GM21723 (cell line): ENCODE measurements at regions not wholly inside any gene's neighbourhood (a gene's known extent, or its start where the extent isn't known, plus 50 kb on each side); places are given as distances from the start of the nearest gene placed in this dataset.

Source experiments
- ATAC-seq: cut with Tn5 transposase; IDR thresholded peaks from one replicate; pipeline ENCODE4 v1.9.1; 2021; ENCODE audit warnings: mild to moderate bottlenecking, moderate library complexity; ENCODE audit not compliant: unreplicated experiment

DNA sequence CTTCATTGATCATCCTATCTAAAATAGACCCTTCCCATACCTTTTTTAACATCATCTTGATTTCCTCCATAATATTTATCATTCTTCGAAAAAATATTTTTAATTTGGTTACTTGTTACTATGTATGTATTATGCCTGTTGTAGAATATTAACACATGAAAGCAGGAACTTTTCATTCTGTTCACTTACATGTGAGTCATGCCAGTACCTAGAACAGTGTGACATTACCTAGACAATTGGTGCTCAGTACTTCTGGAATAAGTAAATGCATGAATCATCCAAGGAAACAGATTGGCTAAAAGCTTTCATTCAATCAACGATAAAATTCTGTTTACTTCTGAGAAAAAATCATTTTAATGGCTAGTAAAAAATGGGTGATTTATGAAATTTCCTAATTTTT, 76.4 kb downstream of the CXXC4 start:
- no peak for ATAC-seq

DNA sequence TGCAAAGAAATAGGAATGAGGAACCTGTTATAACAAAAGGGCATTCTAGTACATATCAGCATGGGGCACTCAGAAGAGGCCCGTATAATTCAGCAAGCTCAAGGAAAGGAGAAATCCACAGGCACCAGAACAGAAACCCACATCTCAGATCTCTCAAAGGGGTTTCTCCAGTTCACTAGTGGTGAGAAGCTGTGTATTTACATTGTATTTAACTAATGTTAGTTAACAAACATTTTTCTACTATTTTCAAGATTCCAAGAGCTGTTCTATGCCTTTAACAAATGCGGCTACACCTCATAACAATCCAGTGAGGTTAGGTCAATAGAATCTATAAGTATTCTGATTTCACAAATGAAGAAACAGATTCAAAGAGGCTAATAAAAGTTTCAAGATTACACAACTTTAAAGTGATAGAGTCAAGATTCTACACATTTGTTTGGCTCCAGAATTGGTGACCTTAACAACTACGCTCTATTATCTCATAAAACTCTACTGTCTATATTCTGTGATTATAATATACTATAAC, 77.3 kb downstream of the CXXC4 start:
- ATAC-seq, result no peak

DNA sequence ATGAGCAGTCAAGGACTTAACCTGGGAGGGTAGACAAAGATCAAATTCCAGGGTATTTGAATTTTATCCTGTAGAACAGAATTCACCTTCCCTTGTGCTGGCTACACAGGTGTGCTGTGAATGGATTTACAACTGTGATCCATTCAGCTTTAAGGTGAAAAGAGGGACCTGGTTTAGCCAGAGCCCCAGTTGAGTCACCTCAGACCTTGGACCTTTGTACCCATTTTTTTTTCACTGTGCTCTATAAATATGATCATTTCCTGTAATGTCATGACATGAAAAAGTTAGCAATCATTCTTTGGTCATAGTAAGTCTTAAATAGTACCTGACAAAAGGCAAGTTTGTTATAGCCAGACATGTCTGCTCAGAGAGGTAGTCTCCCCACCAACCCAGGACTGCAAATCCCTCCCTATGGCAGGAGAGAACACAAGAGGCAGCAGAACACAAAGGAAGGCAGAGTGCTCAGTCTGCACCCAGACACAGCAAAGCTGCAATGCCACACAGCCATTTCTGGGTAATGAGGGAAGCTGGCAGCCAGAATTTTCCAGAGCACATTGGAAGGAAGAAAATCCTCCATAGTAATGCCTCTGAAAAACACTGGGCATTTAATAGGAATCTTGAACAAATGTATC, 77.9 kb downstream of the CXXC4 start:
- ATAC-seq, result no peak

DNA sequence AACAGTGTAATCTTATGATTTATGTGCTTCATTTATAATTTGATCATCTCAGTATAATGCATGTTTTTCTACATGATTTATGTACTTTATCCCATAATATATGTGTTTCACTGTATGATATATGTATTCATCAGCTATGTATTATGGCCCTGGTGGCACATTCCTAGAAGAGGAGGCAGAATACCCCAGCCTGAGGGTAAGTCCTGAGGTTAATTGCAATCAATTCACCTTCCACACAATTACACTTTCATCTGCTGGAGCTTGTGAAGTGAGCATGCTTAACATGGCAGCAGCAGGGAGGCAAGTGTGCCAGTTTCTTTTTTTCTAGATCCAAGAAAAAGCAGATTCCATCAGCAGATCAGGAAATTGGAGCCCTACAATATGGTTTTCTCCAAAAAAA, 81.2 kb downstream of the CXXC4 start:
- no peak for ATAC-seq

DNA sequence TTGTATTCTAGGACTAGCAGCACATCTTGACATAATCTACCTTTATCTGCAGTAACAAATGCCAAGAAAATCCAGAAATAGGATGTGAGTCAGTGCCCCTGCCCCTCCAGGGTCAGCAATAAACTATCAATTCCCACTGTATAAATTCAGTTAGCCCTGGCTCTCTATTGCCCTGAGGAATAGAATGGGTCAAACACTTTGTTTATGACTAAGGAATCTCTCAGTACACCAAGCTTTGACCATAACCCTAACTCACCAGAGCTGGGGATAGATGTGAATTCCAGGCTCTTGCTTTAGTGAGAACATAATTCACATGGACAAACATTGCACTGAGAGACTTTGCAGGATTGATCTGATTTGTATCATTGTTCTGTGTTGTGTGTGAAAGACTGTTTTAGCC, 82.3 kb downstream of the CXXC4 start:
- ATAC-seq, result no peak

DNA sequence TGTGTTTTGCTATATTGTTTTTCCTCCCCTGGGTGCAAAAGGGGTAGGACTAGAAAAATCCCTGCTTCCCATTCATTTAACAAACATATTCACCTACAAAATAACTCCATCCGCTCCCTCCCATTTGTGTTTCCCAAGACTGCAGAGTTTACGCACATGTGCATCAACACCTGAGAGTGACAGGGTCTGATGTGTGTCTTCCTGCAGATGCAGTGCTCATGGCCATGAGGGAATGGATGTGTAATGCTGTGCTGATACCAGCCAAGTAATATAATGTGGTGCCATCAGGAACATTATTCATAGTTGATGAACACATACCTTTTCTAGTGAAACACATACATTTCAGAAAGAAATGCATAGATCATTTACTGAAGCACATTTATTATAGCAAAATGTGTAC, 83.2 kb downstream of the CXXC4 start:
- ATAC-seq, result no peak

DNA sequence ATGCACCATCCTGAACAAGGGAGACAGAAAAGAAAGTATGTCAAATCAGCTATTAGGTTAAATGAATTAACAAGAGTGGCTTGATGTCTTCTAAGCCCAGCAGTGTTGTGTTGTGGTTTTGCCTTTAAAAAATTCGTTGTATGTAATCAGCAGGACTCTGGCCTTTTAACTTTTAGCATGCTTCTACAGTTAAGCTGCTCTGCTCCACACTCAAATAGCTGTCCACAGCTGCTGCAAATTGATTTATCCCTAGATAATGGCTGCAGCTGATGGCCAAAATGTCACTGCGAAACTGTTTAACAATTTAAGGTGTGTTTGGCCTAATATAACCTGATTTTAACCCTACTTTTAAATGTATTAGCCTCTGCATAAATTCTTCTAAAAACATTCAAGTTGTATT, 85.8 kb downstream of the CXXC4 start:
- no peak for ATAC-seq

DNA sequence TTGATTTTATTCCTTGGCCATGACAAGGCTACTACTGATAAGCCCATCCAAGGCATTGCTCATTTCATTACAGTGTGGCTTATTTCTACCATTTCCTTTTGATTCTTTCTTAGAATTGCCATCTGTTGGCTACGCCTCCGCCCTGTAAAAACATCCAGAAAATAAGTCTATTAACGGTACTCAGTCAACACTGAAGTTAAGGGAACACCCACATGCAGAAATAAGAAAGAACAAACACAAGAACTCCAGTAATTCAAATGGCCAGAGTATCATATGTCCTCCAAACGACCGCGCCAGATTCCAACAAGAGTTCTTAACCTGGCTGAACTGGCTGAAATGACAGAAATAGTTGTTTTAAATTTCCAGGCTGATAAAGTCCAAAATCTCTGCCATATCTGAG, 90.3 kb downstream of the CXXC4 start:
- no peak for ATAC-seq

DNA sequence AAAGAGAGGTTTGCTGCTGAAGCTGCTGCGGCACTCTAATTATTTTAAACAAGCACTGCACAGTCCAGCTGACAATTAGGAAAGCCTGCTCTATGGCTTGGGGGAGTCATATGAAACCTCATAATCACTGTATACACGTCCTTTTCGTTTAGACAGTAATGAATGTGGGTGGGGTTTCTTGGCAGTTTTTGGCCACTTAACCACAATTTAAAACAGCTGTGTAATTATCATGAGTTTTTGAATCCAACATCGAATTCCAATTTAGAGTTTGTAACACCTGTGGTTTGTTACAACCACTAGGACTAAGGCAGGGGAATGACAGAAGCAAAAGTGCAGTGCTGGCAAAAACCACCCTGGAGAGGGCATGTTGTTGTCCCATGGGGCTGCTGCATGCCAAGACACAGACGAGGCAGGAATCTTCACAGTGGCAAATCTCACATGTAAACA, 99.5 kb downstream of the CXXC4 start:
- no peak for ATAC-seq

DNA sequence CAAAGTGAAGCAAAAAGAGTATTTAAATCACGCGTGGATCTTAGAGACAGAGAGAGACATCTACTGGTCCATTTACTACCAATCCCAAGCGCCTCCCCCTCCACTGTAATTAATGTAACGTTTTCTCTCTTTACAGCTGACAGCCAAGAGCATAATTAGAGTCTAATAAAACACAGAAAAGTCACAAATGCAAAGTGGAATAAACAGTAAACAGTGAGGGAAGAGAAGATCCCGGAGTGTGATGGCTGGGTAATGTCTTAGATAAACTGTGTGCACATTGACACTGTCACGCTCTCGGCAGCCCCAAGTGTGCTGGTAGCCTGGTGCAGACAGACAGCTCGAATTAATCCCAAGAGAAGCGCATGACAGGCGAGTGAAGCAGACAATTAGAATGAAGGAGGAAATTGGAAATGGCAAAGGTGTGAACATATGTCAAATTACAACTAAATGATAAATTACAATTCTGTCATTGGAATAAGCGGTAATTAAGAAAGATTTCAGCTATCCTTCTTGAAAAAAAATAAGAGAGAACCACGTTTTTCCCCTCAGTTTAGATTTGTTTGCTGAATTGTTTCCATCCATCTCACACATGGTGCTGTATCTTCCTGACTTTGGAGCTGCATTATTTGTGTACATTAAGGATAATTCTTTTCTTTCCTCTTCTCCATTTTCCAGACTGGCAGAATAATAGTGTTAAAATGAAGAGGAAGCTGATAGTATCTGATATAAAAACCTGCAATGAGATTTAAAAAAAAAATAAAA, 100.1 kb downstream of the CXXC4 start:
- ATAC-seq, result no peak

DNA sequence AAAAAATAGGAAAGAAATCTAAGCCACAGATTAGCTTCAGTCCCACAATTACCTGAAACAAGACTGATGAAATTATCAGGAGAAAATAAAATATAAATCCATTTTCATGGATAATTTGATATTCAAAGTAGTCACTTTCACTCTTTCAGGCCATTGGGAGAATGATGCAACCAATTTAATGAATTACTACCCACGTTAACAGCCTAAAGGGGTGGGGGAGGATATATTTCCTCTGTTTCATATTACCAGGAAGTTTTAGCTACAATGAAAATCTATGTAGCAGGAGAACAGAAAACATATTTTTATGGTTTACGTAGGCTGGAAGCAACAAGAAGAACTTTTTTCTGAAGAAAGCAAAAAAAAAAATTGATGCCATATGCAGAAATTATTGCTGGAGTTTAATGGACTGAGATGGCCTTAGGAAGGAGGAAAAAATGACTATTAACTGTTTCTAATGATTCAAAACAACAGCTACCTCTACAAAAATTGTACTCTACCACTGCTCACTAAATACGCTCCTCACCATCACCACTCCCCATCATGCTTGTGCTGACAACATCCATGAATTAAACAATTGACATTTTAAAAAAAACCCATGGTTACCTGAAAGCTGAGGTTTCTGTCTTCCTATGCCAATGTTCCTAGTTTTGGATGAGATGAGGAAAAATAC, 100.9 kb downstream of the CXXC4 start:
- ATAC-seq, result no peak

DNA sequence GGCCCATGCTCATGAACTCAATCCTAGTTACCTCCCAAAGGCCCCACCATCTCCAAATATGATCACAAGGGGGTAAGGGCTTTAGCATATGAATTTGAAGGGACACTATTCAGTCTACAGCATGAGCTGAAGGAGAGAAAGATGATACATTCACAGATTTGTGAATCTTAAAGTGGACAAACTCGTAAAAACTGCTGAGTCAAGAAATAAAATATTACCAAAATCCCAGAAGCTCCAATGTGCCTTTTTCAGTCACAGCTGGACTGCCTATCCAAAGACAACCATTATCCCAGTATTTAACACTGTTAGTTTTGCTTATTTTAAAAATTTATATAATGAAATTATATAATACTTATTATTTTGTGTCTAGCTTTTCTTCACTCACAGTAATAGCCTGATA, 109.0 kb downstream of the CXXC4 start:
- ATAC-seq, result no peak

DNA sequence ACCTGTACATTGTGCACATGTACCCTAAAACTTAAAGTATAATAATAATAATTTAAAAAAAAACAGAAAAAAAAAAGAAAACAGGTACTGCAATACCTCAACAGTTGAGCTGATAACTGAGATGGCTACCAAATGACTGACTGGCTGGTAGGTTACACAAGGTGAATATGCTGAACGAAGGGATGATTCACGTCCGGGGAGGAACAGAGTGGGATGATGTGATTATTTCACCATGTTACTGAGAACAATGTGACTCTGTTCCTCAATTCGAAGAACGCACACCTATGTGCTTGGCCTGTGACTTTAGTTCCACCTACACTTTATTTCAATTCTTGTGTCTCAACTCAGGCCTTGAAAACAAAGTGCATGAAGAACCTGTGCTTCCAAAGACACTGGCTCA, 111.7 kb downstream of the CXXC4 start:
- no peak for ATAC-seq

DNA sequence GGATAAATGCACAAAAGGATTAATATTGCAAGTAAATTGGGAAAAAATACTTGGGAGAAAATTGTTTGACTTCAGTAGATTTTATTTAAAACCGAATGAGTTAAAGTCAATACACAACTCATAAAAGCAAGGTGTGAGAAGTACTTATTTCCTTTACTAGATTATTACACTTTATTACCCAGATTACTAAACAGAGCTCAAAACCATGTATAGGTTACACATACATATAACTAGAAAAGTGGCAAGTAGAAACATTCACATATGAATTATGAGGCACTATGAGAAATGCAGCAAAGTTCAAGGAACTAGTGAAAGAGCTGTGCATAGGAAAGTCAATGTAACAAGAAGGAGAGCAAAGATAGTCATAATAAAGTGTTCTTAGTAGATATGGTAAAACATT, 113.0 kb downstream of the CXXC4 start:
- no peak for ATAC-seq

DNA sequence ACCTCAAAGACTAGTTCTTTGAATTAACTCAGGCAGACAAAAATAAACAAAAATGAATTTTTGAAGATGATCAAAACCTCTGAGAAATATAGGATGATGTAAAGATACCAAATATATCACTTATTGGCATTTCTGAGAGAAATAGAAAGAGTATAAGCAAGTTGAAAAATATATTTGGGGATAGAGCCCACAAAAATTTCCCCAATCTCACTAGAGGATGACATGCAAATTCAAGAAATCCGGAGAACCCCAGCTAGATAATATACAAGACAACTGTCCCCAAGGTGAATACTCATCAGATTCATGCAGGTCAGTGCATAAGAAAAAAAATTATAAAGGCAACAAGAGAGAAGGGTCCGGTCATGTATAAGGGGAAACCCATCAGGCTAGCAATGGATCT, 129.1 kb downstream of the CXXC4 start:
- no peak for ATAC-seq

DNA sequence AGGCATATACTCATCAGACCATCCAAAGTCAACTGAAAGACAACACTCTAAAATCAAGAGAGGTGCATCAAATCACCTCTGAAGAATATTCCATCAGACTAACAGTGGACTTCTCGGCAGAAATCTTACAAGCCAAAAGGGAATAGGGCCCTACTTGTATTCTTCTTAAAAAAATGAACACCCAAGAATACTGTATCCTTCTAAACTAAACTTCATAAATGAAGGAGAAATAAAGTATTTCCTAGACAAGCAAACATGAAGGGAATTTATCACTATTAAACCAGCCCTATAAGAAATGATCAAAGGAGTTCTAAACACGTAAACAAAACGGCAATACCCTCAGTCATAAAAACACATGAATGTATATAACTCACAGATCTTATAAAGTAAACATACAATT, 141.2 kb downstream of the CXXC4 start:
- ATAC-seq, result no peak

DNA sequence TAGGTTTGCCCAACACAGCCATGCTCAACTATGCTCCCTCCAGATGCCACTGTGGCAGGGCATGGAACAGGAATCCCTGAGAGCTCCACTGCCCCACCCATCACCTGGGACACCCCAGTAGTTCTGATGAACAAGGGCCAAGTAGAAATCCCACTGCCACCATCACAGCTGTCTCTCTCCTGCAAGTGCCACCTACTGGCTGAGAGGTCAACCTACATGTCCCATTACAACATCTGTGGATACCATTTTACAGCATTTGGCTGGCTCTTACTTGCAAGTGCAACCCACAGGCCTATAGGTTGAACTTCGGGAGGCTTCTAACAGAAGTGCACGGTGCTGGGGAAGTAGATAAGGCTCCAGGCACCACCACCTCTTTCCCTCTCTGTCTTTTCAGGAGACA, 142.5 kb downstream of the CXXC4 start:
- ATAC-seq, result no peak

DNA sequence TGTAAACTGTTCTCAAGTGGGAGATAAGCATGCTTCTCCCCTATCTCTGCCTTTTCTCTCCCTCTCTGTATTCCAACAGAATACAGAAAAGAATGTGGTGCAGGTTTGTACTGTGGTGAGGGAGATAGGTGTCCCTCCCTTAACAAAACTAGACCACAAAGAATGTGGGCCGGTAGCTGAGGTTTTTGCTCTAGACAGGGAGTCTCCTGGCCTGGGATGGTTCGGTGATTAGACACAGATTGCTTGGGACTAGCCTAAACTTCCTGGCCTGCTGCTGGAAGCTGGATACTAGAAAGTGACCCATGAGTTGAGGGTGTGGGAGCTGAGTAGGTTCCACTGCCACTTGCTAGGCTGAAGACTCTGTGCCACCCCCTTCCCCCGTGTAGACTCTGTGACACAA, 143.0 kb downstream of the CXXC4 start:
- ATAC-seq, result no peak

DNA sequence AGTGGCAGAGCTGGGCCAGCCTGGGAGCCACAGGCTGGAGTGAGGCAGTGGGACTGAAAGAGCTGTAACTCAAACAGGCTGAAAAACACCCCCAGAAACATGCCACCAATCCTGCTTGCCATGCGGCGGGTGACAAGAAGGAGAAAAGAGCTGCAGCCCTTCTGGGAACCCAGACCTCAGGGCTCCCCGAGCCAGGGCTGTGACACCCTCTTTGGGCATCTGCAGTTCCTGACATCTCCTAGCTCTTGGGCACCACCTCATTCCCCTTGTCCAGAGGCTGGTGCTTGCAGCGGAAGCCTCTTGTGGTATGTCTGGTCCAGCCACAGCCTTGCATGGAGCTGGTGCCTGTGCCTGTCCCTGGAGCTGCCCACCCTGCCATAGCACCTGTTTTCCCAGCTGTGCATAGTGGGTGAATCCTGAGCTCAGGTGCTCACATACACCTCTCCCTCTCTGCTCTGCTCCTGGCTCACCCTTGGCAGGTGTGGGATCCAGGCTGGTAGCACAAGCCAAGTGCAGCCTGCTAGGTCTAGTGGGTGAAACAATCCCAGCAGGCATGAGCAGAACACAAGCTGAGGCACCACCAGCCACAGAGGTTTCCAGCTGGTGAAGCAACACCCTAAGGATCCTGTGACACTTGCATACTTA, 149.0 kb downstream of the CXXC4 start:
- no peak for ATAC-seq

DNA sequence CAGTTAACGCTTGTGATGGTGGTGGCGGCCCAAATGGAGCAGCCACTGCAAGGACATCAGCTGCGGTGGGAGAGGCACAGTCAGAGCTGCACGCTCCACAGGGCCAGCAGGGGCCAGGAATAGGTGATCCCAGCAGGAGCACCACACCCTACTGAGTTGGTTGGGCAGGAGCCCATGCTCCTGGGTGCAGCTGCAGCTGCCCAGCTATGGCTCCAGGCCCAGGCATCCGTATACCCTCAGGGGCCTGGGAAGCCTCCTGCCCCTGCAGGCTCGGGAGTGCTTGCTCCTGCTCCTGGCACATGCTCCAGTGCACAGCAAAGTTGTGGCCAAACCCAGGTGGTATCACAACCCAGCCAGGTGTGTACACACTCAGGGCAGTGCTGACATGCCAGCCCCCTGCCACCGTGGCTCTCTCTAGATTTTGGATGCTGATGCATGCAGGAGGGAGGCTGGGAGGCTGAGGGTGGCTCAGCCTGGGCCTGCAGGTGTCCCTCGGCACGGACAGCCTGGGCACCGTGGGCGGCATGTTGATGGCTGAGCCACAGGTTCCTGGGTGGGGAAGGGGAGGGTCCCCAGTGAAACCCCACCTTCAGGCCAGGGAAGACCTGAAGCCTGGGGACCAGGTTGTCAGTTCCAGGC, 150.2 kb downstream of the CXXC4 start:
- ATAC-seq, result no peak

DNA sequence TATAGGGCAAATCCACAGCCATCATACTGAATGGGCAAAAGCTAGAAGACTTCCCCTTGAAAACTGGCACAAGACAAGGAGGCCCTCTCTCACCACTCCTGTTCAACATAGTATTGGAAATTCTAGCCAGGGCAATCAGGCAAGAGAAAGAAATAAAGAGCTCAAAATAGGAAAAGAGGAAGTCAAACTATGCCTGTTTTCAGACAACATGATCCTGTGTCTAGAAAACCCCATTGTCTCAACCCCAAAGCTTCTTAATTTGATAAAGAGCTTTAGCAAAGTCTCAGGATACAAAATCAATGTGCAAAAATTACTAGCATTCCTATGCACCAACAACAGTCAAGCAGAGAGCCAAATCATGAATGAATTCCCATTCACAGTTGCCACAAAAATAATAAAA, 160.3 kb downstream of the CXXC4 start:
- ATAC-seq, result no peak
